Stimulated activated naive CD4-positive, alpha-beta T cell (primary cell): ENCODE measurements at regions not wholly inside any gene's neighbourhood (a gene's known extent, or its start where the extent isn't known, plus 50 kb on each side); places are given as distances from the start of the nearest gene placed in this dataset.

ENCODE experiments used
- DNase-seq, 6 experiments: peaks; one replicate each; lab custom pipeline; 2025; lab: John Stamatoyannopoulos, UW

DNA sequence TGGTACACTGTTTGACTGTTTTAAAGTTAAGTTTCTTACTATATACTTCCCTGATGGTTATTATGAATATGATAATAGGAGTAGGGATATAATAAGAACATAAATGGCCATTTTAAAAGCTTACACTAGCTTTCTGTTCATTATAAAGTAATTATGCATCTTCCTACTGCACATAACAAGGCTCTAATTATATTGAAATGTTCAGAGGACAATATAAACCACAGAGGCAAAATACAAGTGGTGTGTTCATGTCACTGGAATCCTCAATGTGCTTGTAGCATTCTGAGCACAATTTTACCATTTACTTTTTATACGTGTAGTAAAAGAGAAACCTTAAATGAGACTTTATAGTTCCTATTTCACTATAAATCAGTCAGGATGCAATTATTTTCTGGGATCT is 268.3 kb downstream of the TMA16 start:
- DNase-seq, result no peak

DNA sequence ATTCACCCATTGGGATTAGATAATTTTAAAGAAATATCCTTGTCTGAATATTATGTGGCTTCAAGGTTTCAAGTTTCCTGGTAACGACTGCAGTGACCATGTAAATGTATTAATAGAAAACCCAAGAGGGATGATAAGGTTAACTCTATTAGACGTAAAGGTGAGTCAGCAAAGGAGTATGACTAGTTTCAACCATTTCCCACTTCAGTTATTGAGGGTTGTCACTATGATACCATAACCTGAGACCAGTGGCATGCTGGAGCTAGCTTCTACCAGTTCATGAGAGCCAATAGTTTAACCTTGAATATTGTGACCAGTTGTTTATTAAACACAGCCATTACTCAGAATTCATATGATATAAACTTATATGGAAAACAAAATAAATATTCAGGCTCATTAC is 270.1 kb downstream of the TMA16 start:
- DNase-seq, result no peak

DNA sequence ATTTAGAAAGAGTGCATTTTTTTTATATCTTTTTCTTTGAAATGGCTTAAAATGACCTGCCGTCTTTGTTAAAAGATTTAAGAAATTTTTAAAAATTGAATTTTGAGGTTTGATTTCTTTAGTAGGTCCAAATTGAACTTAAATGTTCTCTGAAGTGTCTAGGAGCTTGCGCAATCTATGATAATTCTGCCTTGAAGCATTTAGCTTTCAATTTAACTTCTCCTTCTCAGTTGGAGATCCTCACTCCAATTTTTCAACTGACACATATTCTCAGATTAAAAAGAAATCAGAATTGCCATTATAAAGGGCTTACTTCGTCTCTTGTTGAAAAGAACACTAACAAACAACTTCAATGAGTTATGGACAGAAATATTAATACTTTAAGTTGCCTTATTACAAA is 273.5 kb downstream of the TMA16 start:
- no peak for DNase-seq

DNA sequence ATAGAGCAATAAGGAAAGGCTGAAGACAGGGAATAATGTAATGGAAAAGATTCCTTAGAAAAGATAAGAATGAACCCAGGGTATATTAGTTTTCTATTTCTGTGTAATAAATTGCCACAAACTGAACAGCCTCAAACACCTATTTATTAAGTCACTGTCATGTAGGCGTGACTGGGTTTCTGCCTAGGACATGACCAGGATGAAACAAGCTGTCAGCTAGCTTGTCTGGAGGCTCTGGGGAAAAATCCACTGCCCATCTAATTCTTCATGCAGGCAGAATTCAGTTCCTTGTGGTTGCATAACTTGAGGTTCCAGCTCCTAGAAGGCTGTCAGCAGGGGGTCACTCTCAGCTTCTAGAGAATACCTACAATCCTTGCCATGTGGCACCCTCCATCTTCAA is 277.7 kb downstream of the TMA16 start:
- DNase-seq, result no peak

DNA sequence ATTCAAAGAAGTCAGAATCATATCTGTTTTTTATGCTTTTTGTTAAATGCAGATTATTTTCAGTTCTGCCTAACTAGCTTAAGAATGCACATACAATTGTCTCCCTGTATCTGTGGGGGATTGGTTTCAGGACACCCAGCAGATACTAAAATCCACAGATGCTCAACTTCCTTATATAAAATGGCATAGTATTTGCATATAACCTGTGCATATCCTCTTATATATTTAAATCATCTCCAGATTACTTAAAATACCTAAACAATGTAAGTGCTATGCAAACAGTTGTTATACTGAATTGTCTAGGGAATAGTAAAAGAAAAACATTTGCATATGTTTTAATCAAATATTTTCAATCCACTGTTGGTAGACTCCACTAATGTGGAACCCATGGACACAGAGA is 279.4 kb downstream of the TMA16 start:
- DNase-seq, result no peak

DNA sequence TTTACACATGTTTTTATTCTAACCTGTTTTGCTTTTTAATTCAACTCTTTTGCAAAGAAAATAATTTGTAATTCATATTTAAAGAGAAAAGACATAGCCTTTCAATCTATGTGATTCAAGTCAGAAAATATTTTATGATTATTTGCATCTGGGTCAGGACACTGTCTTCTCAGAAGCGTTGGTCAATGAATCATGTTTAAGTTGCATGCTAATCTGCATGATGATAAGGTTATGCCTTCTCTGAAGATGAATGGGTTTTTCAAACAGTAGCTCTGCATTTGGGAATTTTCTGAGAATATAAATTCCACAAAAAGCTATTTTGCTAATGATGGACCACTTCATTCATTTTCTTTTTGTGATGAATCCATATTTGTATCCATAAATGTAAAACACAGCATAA is 282.5 kb downstream of the TMA16 start:
- DNase-seq, result no peak

DNA sequence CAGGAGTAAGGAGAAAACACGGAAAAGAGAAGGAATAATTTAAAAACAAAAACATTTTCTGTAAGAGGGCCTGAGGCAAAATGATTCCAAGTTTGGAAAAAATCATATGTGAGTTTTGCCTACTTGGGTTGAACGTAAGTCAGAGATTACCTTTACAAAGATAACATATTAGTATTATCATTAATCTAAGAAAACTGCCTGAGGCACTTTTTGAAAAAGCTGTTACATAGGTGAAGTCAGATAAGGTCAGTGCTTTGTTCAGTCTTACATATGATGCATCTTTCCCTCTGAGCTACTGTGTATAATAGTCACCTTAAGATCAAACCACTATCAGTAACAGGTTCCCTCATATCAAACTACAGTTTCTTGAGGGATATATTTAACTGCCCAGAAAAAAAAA is 287.2 kb downstream of the TMA16 start:
- DNase-seq, result no peak

DNA sequence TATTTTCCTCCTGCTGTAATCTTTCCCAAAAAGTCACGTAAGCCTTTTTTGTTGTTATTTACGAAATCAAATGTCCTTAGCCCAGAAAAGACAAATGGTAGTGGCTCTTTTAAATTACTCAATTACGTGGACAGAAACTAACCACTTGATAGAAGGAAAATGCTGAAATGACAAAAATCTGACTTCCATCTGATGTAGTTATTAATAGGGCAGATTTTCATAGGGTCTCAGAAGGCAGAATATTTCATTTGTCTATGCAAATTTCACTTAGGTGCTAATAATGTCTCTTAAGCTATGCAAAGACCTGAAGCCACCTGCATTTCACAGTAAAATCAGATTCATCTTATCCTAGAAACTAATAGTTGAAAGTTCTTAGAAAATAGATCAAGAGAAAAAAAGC is 295.7 kb downstream of the TMA16 start:
- DNase-seq, result no peak

DNA sequence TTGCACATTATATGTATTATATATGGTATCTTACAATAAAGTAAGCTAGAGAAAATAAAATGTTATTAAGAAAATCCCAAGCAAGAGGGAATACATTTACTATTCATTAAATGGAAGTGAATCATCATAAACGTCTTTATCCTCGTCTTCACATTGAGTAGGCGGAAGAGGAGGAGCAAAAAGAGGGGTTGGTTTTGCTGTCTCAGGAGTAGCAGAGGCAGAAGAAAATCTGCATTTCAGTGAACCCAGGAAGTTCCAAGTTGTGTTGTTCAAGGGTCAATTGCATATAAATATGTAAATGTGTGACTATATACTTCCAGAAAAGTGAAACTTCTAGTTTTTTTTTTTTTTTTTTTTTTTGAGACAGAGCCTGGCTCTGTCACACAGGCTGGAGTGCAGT is 301.4 kb downstream of the TMA16 start:
- no peak for DNase-seq

DNA sequence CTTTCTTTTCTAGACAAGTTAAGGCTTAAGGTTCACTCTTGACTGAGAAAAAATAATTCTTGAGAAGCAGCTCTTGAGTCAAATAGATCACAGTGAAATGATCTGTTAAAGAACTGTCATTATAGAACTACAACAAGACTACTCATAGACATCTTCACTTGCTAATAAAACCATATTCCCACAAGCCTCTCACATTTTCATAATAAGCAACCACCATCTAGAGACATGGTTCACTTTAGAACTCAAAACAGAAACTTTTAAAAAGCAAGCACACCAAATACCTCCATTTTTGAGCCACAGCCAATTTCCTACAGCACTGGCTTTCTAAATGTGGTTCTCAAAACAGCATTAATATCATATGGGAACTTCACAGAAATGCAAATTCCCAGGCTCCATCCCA is 309.5 kb downstream of the TMA16 start:
- no peak for DNase-seq

DNA sequence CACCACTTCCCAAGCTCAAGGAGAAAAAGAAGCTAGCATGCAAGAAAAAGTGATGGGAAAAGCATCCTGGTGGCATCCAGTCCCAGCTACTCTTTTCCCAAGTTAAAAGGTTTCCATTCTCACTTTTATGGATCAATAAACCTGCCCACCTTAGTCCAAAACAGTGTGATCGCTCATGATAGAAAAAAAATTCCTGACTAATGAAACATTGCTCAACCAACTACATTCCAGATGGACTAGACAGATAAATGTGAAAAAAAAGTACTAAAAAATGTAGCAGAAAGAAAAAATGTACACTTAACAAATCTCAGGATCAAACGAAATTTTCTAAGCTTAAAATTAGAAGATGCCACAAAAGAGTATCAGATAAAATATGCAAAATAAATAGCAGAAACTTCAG is 312.2 kb downstream of the TMA16 start:
- DNase-seq, result no peak

DNA sequence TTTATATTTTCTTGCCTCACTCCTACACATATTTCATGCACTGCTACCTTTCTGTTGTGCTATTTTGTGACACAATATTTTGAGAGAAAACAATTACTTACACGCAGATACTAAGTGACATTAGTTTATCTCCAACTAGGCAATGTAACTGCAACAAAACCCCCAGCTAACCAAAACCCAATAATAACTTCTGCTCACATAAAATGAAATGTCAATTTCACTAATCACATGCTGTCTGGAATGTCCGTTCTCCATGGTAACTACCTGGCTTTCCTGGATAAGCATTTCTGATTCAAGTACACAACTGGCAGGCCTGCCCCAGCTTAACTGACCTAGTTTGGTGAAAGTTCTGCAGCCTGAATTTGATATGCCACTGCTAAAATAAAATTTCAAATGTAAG is 313.5 kb downstream of the TMA16 start:
- DNase-seq, result no peak

DNA sequence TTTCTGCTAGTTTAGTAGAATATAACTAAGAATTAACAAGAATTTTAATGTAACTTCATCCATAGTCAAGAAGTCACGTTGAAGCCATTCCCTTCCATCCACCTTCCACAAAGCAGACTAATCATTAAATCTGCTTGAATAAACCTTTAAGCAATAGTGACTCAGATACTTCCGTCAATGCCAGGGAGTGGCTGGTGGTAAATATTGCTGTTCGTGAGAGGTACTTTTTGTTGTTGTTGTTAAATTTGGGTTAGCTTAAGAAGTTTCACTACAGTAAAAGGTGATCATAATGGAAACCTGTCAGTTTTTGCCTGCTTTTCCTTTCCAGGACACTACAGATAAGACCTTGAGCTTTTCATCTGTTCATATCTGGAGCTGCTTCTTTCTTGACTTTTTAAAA is 316.3 kb downstream of the TMA16 start:
- DNase-seq, result no peak

DNA sequence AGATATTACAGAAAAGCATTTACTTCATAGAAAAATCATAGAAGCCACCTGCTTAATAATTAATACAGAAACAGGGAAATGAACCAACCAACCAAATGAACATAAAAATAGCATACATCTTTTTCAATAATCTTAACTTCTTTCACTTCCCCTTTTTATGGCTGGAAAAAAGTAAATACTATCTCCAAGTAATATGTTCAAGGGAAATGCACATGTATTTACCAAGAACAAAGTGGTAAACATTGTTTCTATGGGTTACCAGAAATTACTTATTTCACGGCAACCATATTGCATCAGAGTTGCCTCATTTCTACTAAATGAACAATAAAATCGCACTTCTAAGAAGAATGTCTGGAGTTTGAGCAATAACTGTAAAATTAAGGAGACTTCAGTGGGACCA is 321.3 kb downstream of the TMA16 start:
- no peak for DNase-seq

DNA sequence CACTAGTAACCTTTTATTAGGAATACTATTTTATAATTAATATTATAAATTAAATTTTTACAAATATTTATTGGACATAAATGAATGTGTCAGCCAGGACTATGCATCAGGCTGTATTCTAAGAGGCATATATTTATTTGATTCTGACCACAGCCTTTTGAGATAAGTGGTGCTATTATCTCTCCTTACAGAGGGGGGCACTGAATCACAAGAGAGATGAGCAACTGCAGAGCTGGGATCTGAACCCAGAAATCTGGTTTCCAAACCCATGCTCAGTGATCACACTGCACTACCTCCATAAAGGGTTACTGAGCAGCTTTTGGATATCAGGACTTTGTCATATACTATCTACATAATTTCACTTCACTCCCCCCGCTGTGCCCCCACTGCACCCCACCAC is 322.0 kb downstream of the TMA16 start:
- DNase-seq, result no peak

DNA sequence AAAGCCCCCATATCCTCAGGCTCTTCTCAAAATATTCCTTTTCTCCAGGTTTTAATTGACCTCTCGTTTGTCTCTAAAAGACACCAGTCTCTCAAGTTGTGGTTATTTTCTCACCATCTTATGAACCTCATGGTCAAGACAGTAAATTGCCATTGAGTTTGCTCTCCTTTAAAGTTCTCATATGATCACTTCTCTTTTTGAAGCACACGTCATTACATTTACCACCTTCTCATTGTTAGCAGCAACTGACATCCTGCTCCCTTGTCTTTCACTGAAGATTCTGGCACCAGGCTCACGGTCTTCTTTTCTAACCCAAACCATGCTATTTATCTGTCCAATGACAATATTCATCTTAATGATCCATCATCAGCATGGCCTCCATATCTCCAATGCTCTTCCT is 324.2 kb downstream of the TMA16 start:
- no peak for DNase-seq

DNA sequence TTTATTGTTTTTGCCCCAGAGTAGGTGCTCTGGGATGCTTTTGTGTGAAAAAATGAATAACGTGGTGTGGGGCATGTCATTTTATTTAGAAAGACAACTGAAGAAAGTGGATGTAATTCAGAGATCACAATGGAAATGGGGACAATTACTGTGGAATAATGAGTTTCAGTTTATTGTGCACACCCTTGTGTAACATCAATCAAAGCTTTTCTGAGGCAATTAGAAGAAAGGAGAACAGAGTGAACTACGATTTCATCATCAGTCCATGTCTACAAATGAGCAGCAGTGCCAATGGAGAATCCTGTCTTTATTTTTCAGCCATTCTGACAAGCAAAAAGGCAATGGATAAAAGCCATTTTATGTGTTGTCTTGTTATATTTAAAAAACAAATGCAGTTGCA is 339.2 kb downstream of the TMA16 start:
- no peak for DNase-seq

DNA sequence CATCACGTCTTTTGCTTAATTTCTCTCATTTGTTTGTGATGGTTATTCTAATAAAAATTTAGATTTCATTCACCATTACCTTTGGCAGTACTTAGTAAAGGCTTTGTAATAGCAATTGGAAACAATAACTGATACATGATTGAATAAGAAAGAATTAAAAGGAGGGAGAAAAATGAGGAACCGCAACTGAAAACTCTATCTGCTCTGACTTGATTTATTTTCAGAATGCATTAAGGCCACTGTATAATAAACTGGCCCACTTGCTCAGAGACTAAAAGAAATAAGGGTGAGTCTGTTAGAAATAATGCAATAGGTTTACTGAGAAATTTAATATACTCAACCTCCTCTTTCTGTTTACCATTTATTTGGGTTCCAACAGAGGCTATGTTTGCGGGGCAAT is 351.5 kb downstream of the TMA16 start:
- DNase-seq, result no peak

DNA sequence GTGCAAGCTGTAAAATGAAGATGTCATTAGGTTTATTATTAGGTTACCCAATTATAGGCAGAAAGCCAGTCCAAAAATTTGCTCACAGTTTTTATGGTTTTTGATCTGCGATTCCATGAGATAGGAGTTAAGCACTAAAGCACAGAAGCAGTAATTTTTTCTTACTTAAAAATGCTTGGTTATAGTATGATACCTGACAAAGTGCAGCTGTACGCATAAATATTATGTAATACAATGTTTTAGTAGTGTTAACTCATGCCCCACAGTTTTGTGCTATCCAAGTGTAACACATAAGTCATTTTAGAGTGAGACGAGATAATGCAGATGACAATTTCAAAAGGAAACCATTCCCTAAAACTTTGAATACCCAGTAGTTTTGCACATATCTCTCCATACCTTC is 357.8 kb downstream of the TMA16 start:
- no peak for DNase-seq

DNA sequence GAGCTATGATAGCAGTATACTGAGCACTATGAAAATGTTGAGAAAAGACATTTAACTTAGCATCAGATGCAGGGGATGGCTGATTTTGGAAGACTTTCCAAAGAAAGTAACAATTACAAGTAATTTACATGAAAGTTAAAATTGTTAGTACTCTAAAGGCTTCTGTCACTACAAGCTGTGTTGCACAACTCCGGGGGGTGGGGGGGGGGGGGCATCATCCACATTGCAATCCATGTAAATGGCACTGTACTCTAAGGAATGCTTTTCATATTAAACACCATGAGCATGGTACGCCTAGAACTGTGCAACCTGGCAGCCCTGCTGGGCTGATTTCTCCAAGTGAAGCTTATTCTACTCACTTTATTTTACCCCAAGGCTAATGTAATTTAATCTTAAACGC is 363.4 kb downstream of the TMA16 start:
- DNase-seq, result no peak

DNA sequence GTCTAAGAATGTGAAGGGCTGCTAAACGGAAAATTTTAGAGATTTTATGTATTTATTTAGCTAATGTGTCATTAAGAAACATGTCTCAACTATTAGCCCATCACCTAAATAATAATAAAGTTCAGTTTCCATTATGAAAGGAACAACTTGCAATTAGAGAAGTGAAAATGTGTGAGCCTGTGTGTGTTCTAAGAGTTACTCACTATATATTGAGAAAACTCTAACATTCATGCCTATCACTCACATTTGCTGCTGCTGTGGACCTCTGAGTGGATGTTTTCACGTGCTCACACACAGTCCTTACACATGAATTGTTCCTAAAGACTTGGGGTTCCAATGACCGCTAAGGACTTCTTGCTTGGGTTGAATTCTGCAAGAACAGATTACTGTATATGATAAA is 364.0 kb downstream of the TMA16 start:
- no peak for DNase-seq

DNA sequence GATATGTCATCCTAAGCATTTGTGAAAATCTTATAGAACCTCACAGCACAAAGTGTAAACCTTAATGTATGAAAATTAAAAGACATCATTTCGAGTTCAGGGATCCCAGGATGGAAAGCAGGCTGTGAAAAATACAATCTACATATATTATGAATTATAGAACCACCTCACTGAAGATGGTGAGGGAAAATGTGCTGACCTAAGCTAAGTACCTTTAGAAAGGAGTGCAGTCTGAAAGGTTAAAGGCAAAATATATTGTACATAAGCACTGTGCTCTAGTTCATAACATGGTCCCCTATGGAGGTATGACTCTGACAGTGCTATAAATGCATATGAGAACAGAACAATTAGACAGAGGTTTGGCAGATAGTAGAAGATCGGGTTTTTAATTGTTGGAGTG is 368.6 kb downstream of the TMA16 start:
- DNase-seq, result no peak

DNA sequence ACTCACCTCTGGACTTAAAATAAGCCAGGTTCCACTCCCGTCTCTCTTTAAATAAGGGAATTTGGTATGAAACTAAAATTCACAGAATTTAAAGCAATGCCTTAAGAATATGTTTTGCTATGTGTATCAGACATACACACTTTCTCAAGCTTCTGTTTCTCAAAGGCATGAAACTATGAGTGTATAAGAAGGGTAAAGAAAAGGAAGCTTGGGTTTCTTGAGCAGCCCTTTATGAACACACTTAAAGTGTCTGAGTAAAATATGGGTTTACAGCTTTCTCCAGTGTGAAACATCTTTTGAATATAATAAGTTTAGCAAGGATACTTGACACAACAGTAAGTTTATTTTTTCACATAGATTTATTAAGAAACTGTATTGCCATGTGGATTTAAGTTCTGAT is 370.5 kb downstream of the TMA16 start:
- no peak for DNase-seq

DNA sequence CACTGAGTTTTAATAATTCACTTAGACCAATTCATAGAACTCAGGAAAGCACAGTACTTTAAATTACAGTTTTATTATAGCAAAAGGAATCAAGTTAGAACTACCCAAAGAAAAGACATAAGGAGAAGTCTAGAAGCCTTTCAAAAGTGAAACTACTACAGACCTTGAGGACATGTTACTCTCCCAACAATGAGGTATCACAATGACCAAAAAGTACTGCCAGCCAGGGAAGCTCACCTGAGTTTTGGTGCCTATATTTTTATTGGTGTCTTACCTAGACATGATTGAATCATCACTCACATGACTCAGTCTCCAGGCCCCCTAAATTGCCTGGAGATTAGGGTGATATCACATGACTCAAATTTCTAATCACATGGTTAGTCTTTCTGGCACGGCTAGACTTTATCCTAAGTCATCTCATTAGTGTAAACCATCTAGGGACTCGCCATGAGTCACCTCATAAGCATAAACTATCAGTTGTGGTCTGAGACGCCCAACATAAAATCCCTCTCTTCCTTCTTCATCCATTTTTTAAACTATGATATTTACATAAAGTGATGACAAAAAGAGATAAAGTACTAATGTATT is 372.3 kb downstream of the TMA16 start:
- DNase-seq, result no peak

DNA sequence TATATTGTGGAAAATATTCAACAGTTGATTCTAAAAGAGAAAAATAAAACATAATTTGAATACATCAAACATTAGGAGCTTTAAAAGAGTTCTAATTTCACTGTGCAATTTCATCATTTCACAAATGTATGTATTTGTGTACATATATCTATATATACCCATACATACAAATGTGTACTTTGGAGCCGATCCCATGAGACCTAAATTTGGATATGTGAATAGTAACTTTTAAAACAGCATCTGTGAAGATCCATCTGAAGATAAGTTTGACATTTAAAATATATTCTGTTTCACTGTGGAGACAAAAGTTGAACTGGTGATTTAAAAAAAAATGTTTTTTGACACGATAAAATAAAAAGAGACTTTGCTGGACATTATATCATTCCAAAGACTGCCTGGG is 374.0 kb downstream of the TMA16 start:
- no peak for DNase-seq
